ENCODE measurements at regions not wholly inside any gene's neighbourhood (a gene's known extent, or its start where the extent isn't known, plus 50 kb on each side); places are given as distances from the start of the nearest gene placed in this dataset.

- no peak for TF ChIP-seq POLR2AphosphoS5 (IDR thresholded peaks at IDR 0.05; ENCODE audit: low read depth, low read length)
- TF ChIP-seq CTCF (IDR thresholded peaks at IDR 0.05) = no peak
- no peak for TF ChIP-seq REST (IDR thresholded peaks at IDR 0.05; ENCODE audit: insufficient read depth in 1 of 2, low read depth in 2 of 2, low read length in 1 of 2)
- no peak for TF ChIP-seq SIN3A (IDR thresholded peaks at IDR 0.05; ENCODE audit: borderline replicate concordance, insufficient read depth, low read depth, low read length)
Observed at GRCh38 chr6:21990577-21990976, 306.3 kb downstream of the PRL start.
